GM19035 (cell line): ENCODE measurements at regions not wholly inside any gene's neighbourhood (a gene's known extent, or its start where the extent isn't known, plus 50 kb on each side); places are given as distances from the start of the nearest gene placed in this dataset.

Experiments used
- ATAC-seq: cut with Tn5 transposase; IDR thresholded peaks from one replicate; pipeline ENCODE4 v1.9.1; 2021; ENCODE audit not compliant: unreplicated experiment

DNA sequence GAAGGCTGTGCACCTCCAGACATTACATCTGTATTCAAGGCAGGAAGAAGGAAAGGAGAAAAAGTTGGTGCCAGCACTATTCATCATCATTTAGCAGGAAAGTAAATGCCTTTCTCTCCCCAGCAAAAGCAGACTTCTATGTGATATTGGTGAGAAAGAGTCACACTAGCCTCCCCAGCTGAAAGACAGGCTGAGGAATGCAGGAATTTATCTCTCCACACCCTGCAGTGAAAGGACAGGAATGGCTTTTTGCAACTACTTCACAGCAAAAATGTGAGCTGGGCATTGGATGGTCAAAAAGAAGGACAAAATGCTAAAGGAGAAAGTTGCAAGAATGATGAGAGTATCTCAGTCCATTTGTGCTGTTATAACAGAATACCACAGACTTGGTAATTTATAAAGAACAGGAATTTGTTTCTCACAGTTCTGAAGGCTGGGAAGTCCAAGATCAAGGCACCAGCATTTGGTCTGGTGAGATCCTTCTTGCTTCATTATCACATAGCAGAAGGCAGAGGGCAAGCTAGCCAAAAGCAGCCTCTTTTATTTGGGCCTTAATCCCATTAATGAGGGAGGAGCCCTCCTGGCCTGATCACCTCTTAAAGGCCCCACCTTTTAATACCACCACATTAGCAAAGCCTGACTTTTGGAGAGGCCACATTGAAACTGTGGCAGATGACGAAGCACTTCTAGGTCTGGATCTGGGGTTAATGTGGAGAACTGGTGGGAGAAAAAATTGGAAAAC is 388.1 kb upstream of the SLC14A2 start:
- ATAC-seq: no peak

DNA sequence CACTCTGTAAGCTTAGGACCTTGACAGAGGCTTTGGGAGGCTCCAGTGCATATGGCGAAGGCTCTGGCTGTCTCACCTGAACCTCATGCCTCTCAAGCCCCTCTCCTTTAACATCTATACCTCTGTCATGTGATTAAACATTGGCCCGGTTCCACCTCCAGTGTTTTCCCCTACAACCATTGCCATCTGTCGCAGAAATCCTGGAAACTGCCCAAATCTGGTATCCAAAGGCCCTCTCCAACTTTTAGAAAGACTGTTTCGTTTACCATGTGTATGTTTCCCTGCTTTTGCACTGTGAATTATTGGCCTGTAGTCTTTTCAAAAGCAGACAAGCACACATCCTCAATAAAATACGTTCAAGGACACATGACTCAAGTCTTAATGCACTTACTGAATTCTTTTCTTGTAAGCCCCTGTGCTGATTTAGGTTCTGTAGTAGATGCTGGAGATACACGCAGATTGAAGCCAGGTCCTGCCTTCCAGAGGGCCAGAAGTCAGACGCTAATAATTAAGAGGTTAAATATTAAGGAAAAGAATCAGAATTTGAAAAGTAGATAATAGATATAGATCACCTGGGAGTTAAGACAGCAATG is 386.4 kb upstream of the SLC14A2 start:
- no peak for ATAC-seq

- no peak for ATAC-seq
These were observed 383.7 kb upstream of the SLC14A2 start for GRCh38 chr18:45231617-45232016.

- no peak for ATAC-seq
These were observed 383.2 kb upstream of the SLC14A2 start for GRCh38 chr18:45232061-45232460.

GRCh38 chr18:45236676-45237075 is 378.6 kb upstream of the SLC14A2 start:
- no peak for ATAC-seq

DNA sequence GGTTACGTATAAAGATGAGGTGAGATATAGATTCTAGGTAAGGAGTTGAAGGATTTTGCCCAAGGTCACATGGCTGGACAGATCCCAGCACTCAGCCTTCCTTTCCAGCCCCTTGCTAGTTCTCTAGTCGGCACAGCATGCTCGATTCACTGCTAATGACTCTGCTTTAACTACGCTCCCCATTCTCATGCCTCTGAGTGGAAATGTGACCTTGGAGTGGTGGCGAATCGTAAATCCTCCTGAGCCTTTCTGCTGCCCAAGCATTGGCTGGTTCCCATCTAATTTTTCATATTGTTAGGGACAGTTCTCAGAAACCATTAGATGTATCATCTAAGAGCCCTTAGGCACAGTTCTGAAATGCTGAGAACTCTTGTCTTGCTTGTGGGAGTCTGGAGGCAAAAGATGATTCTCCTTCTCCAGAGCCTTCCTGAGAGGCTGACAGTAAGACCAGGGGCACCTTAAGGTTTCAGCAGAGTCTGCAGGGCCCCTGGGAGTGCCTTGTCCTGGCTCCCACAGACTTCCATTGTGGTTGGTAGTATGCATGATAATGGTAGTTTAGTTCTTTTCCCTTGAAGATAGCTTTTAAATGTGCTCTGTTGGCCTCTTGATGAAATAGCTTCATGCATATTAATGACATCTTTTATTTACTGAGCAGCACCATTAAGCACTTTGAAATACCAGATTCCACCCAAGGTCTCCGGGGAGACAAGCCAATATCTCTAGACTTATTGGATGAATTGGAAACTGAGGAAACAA is 377.8 kb upstream of the SLC14A2 start:
- ATAC-seq: no peak

DNA sequence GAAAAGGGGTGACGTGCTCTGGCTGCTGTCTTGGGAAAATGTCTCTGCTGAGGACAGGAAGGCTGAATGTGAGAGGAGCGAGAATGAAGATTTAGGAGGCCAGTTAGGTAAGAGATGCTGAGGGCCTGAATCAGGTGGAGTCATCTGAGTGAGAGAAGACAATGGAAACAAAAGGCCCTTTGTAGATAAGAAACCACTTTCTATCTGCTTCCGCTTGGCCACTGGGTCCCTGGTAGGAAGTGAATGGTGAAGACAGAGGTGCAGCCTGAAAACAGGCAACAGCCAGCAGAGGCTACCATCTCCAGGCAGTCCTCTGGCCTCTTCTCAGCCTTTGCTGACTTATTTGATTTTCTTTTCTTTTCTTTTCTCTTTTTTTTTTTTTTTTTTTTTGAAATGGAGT is 374.0 kb upstream of the SLC14A2 start:
- ATAC-seq: no peak

- no peak for ATAC-seq
These were observed 373.2 kb upstream of the SLC14A2 start for GRCh38 chr18:45241982-45242565.

DNA sequence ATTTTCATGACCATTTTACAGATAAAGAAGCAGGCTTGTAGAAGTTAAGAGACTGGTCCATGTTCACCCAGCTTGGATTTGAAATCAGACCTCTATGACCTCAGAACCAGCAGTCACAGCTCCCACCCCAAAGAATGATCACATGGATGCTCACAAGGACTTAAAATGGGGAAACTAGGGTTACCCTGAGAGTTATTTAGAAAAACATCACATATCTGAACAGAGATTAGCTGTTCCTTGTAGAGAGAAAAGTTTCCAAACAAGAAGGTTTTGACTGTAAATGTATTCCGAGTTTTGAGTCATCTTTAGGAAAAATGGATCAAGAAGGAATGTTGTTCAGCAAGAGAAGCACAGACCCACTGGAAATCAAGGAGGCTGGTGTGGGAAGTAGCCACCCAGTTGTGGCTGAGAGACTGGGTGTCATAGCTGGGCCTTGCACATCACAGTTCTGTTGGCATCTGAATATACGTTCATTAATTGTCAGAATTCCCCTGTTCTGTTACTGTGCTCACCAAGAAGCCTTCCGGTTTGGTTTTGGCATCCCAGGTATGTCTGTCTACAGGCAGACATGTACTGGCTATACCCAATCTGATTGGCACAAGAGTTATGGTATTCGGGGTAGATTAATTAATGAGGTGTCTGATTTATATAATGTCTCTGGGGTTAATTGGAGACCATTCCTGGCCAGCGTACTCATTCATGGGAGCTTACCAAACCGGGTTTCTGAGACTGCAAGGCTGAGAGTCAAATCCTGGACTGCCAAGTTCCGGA is 371.8 kb upstream of the SLC14A2 start:
- no peak for ATAC-seq

DNA sequence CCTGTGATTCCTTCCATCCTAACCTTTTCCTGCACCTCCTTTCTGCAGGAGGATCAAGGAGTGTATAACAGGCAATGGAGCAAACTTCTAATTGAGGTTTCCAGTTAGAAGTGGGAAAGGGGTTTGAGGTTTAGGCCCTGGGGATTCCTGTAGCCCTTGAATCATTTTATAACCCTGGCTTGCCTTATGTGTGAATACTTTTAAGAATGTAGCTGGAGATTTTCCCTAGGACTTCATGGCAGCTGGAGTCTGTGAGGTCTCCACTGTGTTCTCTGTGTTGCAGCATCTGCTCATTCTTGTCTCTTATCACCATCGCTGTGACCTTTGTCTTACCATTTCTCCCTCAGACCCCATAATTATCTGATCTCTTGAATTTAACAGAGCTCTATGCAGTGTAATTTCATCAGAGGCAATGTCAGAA is 370.2 kb upstream of the SLC14A2 start:
- ATAC-seq: no peak

GRCh38 chr18:45248240-45248903 is 366.9 kb upstream of the SLC14A2 start:
- ATAC-seq: no peak

DNA sequence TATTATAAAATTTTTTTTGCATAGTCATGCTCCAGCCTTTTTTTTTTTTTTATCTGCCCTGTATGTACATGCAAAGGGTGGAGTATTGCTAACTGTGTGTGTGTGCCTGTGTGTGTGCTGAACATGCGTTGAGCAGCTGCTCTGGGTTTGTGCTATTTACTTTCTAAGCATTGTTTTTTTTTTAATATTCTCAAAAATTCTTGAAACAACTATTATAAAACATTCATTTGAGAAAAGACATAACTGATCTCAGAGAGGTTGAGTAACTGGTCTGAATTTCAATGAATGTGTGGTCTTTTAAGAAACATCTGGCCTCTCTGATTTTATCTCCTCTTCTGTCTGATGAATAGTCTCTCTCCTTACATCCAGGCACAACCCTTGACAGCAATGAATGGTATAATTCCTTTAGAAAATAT is 366.0 kb upstream of the SLC14A2 start:
- no peak for ATAC-seq

GRCh38 chr18:45250479-45250878 is 364.8 kb upstream of the SLC14A2 start:
- ATAC-seq: no peak

- no peak for ATAC-seq
These were observed 364.0 kb upstream of the SLC14A2 start for GRCh38 chr18:45251236-45251635.

DNA sequence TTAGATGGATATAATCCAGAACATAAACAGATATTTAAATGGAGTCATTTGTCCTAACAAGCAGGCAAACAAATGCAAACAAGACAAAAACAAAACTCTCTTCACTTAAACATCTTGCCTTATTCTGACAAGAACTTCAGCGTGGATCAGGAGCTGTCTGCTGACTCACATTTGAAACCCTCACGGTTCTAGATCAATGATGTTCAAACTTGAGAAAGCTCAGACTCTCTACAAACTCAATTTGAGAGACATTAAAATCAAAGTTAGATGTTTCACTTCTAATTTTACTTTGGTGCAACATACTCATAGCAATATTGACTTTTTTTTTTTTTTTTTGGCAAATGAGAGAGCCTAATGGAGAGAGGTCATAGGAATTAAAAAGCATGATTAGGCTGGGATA is 362.8 kb upstream of the SLC14A2 start:
- ATAC-seq: no peak

DNA sequence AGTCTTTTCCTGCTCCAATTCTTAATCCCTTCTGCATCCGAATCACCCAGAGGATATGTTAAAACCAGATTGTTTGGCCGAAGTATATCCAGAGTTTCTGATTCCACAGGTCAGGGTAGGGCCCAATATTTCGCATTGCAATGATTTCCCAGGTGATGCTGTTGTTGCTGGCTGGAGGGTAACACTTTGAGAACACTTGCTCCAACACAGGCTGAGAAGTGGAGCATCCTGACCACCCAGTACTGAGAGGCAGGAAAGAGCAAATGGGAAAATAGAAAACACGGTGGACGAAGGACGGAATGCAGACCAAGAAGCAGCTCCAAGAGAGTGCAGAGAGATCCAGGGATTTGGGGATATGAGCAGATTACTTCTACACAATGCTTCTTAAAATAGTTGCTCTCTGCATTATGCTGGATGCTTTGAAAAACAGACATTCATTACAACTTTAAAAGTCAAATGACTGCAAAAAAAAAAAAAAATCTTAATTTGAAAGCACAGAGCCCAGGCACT is 362.2 kb upstream of the SLC14A2 start:
- no peak for ATAC-seq

GRCh38 chr18:45253973-45254708 is 361.1 kb upstream of the SLC14A2 start:
- no peak for ATAC-seq

GRCh38 chr18:45254709-45255082 is 360.6 kb upstream of the SLC14A2 start:
- ATAC-seq: no peak

DNA sequence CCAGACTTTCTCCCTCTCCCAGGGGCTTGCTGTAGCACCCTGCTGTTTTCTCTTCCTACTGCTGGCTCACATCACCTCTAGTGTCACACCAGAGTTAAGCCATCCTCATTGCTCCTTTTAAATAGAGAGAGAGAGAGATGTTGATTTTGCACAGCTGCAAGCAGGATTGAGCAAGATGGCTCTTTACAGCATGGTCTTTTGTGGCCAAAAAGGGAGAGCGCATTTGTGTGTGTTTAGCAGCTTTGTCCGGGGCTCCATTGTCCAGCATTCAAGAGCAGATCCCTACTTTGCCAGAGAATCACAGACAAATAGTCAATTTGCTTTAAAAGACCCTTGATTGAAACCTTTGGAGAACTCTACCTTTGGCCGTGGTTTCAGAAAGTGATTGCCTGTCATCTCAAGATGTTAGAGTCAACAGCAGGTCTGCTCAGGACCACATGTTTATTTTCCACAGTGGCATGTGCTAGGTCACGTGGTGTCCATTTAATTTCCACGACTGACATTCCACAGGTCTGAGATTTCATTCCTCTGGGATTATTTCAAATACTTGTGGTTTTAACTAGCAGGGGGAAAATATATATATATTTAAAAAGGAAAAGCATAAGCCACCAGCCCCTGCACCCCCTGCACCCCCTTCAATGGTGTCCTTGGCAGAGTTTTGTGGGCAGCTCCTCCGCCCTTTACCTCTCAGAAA is 359.9 kb upstream of the SLC14A2 start:
- ATAC-seq: no peak
